Muscle layer of colon (tissue), 2 donors: ENCODE measurements at regions not wholly inside any gene's neighbourhood (a gene's known extent, or its start where the extent isn't known, plus 50 kb on each side); places are given as distances from the start of the nearest gene placed in this dataset.

Source experiments
- H3K27ac ChIP-seq: one replicate; pipeline ENCODE4 v1.7.0; 2013; ENCODE audit warnings: low read depth, mild to moderate bottlenecking, low read length, moderate library complexity
- H3K27me3 ChIP-seq, 2 donors: one replicate each; pipeline ENCODE4 v1.7.0; 2013; ENCODE audit warnings: low read length in 2 of 2, mild to moderate bottlenecking in 2 of 2; ENCODE audit not compliant: insufficient read depth in 2 of 2, control insufficient read depth in 1 of 2
- H3K36me3 ChIP-seq: one replicate; pipeline ENCODE4 v1.7.0; 2013; ENCODE audit warnings: mild to moderate bottlenecking, low read length; ENCODE audit not compliant: insufficient read depth
- H3K4me1 ChIP-seq: one replicate; pipeline ENCODE4 v1.7.0; 2013; ENCODE audit warnings: mild to moderate bottlenecking, low read length; ENCODE audit not compliant: insufficient read depth
- H3K4me3 ChIP-seq, 2 donors: one replicate each; pipeline ENCODE4 v1.7.0; 2013; ENCODE audit warnings: low read length in 2 of 2, low read depth in 1 of 2, mild to moderate bottlenecking in 1 of 2, moderate library complexity in 1 of 2
- H3K9ac ChIP-seq: one replicate; pipeline ENCODE4 v1.7.0; 2013; ENCODE audit warnings: low read length
- H3K9me3 ChIP-seq: one replicate; pipeline ENCODE4 v1.7.0; 2013; ENCODE audit warnings: mild to moderate bottlenecking, low read length
- donor health status: abdominal sarcoma.
- donor health status: Adenocarcinoma of cecum.

- Histone ChIP-seq H3K4me3 (no peak overlapping the region), H3K27me3 (no peaks in the 10 kb centered on the region), H3K27ac (no peak overlapping the region), H3K4me1 (no peaks in the 10 kb centered on the region), H3K9ac (no peak overlapping the region), H3K36me3 (no peaks in the 10 kb centered on the region), H3K9me3 (no peaks in the 10 kb centered on the region)
Observed at GRCh38 chr6:102407886-102408741, 1014.6 kb downstream of the GRIK2 start.

- no peaks in the 10 kb centered on the region for H3K4me1 ChIP-seq
- no peak overlapping the region for H3K27ac ChIP-seq
- H3K9me3 ChIP-seq: no peaks in the 10 kb centered on the region
- no peaks in the 10 kb centered on the region for H3K27me3 ChIP-seq
- no peak overlapping the region for H3K4me3 ChIP-seq
- H3K9ac ChIP-seq: no peak overlapping the region
- no peaks in the 10 kb centered on the region for H3K36me3 ChIP-seq
Observed at GRCh38 chr6:102405860-102406259, 1012.4 kb downstream of the GRIK2 start.

DNA sequence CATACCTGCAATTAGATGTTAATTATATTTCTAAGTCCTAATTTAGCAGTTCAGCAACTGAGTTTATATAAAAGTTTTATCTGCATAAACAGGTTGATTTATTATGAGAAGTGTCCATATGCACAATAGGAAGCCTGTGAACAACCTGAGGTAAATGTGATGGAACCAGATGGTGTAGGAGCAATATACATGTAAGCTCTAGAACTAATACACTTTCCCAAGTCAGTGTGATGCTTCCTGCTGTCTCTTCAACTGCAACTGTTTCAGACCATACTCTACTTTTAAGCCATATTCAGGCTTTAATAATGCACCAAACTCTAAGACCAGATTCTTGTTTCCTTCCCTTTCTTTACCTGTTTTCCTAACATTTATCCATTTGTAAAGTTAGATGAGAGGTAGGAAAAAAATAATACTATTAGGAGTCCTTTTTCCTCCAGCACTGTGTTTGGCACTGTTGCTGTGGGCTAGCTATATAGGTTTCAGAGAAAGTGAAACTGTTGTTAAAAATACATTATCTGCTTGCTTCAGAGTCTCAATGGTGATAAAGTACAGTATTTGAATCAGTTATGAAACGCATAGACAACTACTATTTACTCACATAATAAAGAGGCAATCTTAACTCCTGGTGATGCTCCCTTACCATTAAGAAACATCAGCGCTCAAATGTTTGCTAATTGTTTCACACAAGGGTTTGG lies 1009.3 kb downstream of the GRIK2 start:
- Histone ChIP-seq H3K9ac (no peak overlapping the region), H3K27ac (no peak overlapping the region), H3K9me3 (no peaks in the 10 kb centered on the region), H3K4me3 (no peak overlapping the region), H3K4me1 (no peaks in the 10 kb centered on the region), H3K27me3 (no peaks in the 10 kb centered on the region), H3K36me3 (no peaks in the 10 kb centered on the region)

- Histone ChIP-seq H3K27me3 (no peaks in the 10 kb centered on the region), H3K9ac (no peak overlapping the region), H3K4me1 (no peaks in the 10 kb centered on the region), H3K9me3 (no peaks in the 10 kb centered on the region), H3K27ac (no peak overlapping the region), H3K4me3 (no peak overlapping the region), H3K36me3 (no peaks in the 10 kb centered on the region)
Observed at GRCh38 chr6:102398788-102399390, 1005.4 kb downstream of the GRIK2 start.

DNA sequence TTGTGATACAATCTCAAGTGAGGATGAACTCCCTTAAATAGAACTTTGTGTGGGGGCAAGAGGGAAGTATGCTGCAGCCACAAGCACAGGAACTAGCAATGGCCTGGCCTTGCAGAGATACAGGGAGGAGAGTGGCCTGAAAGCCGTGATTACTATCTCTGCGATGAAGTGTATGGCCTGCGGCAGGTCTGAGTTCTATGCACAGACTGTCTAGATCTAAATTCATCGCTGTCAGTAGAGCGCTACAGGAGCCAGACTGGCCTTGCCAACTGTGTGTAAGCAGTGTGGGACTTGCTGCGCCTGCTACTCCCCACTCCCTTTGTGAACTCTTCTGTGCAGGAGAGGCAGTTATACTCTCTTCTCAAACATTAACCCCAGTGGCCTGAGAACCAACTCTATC lies 997.0 kb downstream of the GRIK2 start:
- no peaks in the 10 kb centered on the region for H3K4me1 ChIP-seq
- H3K9me3 ChIP-seq: no peaks in the 10 kb centered on the region
- no peak overlapping the region for H3K4me3 ChIP-seq
- H3K27me3 ChIP-seq: no peaks in the 10 kb centered on the region
- H3K36me3 ChIP-seq: no peaks in the 10 kb centered on the region
- no peak overlapping the region for H3K27ac ChIP-seq
- no peak overlapping the region for H3K9ac ChIP-seq

DNA sequence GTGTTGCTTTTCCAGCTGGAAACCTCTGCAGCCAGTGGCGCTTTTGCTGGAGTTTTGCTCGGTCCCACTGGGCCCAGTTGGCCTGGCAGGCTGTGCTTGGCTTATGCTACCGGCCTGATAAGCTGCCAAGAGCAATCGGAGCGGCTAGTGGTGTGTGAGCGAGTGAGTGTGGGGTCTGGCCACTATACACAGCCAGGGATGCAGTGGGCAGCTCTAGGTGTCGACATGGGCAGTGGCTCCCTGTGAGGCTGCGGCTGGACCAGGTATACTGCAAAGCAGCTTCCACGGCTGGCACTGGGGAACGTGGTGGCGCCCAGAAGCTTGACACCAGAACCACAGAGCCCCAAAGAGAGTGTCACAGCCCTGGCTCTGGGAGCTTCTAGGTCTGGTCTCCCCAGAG lies 996.5 kb downstream of the GRIK2 start:
- Histone ChIP-seq H3K4me3 (no peak overlapping the region), H3K4me1 (no peaks in the 10 kb centered on the region), H3K36me3 (no peaks in the 10 kb centered on the region), H3K27me3 (no peaks in the 10 kb centered on the region), H3K9me3 (no peaks in the 10 kb centered on the region), H3K27ac (no peak overlapping the region), H3K9ac (no peak overlapping the region)

DNA sequence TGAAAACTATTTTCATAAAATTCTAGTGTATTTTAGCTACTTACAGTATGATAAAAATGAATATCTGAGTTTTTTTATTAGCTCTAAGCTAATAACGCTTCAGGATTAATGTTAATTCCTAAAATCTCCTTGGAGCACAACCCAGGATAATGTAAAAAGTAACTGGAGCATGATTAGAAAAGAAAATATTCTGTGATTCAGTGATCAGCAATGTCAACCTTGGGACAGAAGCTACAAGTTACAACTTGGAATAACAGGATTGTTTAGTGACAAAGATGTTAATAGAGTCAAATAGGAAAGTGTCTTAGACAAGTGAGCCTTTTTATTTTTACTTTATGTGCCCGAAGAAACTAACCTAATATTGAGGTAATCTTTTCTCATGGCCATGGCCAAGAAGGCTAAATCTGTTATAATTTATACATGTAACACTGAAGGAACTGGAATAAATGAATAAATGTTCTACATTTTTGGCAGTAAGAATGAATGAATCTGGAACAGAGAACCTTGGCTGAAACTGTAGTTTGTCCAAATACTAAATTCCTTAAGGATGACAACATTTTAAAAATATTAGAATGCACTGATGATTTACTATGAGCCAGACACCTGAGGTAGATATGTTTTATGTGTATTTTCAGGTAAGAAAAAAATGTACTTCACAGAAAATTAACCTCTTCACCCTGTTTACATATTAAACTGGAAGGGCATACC lies 994.0 kb downstream of the GRIK2 start:
- H3K9ac ChIP-seq: no peak overlapping the region
- no peaks in the 10 kb centered on the region for H3K27me3 ChIP-seq
- H3K27ac ChIP-seq: no peak overlapping the region
- no peaks in the 10 kb centered on the region for H3K36me3 ChIP-seq
- H3K4me1 ChIP-seq: no peaks in the 10 kb centered on the region
- H3K4me3 ChIP-seq: no peak overlapping the region
- H3K9me3 ChIP-seq: no peaks in the 10 kb centered on the region

DNA sequence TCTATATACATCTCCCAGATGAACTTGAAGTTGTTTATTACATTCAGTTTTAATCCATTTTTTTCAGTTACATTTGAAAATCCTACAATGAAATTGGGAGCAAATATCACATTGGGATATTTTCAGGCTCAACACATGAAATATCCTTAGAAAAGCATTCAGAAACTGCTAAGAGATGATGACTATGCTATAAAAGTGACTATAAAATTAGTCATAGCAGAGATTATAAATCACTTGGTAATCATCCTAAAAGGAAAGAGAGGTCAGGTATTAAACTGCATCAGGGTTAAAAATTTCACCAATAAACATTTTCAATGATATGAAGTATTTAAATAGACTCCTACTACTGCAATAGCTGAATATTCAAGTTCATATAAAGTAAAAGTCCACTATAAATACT lies 987.7 kb downstream of the GRIK2 start:
- no peak overlapping the region for H3K4me3 ChIP-seq
- no peaks in the 10 kb centered on the region for H3K36me3 ChIP-seq
- H3K27ac ChIP-seq: no peak overlapping the region
- H3K9me3 ChIP-seq: no peaks in the 10 kb centered on the region
- no peaks in the 10 kb centered on the region for H3K27me3 ChIP-seq
- H3K4me1 ChIP-seq: no peaks in the 10 kb centered on the region
- no peak overlapping the region for H3K9ac ChIP-seq

DNA sequence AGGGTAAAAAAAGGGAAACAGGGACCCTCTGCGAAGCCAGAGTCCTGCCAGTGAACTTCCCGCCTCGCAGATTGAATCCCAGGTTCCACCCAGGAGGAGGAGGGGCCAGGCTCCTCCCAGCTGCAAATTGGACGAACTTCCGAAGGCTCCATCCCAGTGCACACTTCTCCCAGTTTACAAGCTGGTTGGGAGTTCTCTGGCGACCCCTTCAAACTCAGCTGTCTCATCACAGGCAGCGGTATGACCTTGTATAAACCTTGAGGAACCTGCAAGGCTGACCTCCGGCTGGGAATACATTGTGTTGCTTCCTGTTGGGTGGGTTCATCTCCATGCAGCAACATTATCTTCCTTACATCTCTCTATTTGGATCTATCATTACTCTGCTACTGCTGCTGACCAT lies 962.7 kb downstream of the GRIK2 start:
- H3K36me3 ChIP-seq: no peaks in the 10 kb centered on the region

DNA sequence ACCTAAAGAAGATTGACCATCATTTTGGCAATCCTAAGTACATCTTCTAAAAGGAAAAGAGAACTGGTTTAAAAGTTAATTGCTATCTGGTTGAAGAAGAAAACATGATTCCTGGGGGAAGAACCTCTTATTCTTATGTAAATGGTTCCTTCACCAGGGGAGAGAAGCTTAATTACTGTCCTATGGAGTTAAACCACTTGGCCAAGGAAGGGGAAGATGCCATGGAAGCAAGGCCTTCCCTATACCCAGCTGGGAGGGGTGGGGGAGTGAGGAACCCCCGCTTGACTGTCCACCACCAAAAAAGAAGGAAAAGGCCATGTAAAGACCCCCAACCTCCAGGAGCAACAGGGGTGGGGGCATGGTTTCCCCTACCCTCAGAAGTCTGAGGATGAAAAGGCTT lies 962.1 kb downstream of the GRIK2 start:
- no peak overlapping the region for H3K27ac ChIP-seq
- H3K9me3 ChIP-seq: no peaks in the 10 kb centered on the region
- H3K4me1 ChIP-seq: no peaks in the 10 kb centered on the region
- H3K9ac ChIP-seq: no peak overlapping the region
- no peak overlapping the region for H3K4me3 ChIP-seq
- no peaks in the 10 kb centered on the region for H3K27me3 ChIP-seq
- H3K36me3 ChIP-seq: no peaks in the 10 kb centered on the region

More for the DNA sequence above, 962.7 kb downstream of the GRIK2 start:
- Histone ChIP-seq H3K27me3 (no peaks in the 10 kb centered on the region), H3K9ac (no peak overlapping the region), H3K4me3 (no peak overlapping the region), H3K9me3 (no peaks in the 10 kb centered on the region), H3K27ac (no peak overlapping the region), H3K4me1 (no peaks in the 10 kb centered on the region)

DNA sequence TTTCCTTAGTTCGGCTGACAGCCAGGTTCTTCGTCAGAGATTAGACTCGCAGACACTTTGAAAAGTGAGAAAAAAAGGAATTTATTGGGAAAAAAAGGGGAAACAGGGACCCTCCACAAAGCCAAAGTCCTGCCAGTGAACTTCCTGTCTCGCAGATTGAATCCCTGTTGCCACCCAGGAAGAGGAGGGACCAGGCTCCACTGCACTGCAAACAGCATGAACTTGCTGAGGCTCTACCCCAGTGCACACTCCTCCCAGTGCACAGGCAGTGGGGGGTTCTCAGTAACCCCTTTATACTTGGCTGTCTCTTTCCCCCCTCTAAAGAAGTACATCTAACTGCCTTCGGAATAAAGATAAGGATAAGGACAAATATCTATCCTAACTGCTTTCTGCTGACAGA lies 959.0 kb downstream of the GRIK2 start:
- H3K27me3 ChIP-seq: no peaks in the 10 kb centered on the region
- no peak overlapping the region for H3K27ac ChIP-seq
- no peaks in the 10 kb centered on the region for H3K9me3 ChIP-seq
- H3K4me1 ChIP-seq: no peaks in the 10 kb centered on the region
- H3K36me3 ChIP-seq: no peaks in the 10 kb centered on the region
- no peak overlapping the region for H3K9ac ChIP-seq
- no peak overlapping the region for H3K4me3 ChIP-seq
